Uterus (tissue), 2 donors: ENCODE measurements at regions not wholly inside any gene's neighbourhood (a gene's known extent, or its start where the extent isn't known, plus 50 kb on each side); places are given as distances from the start of the nearest gene placed in this dataset.
"Not testable (repeated sequence)": the region's sequence is repeated elsewhere in the genome, so short reads cannot be mapped to it uniquely, and the experiment has no call there.

ENCODE experiments used
- CTCF ChIP-seq, 4 experiments: fragments of 200-600 bp in 2 of 4; fragments of 450-650 bp in 2 of 4; sonication (generic) in 2 of 4; IDR thresholded peaks; one replicate each; pipeline ENCODE4 v1.5.1; 2016 to 2019; ENCODE audit warnings: antibody characterized with exemption in 4 of 4, mild to moderate bottlenecking in 2 of 4, moderate library complexity in 1 of 4
- POLR2A ChIP-seq, 2 donors: fragments of 450-650 bp; IDR thresholded peaks; one replicate each; pipeline ENCODE4 v1.6.1; 2016; ENCODE audit warnings: antibody characterized with exemption in 2 of 2, mild to moderate bottlenecking in 1 of 2, moderate library complexity in 1 of 2

- not testable (repeated sequence) for TF ChIP-seq POLR2A, CTCF (IDR thresholded peaks at IDR 0.05)
Measured at GRCh38 chr7:35869117-35869516, 68.3 kb downstream of the SEPTIN7 start.
